ENCODE measurements at regions not wholly inside any gene's neighbourhood (a gene's known extent, or its start where the extent isn't known, plus 50 kb on each side); places are given as distances from the start of the nearest gene placed in this dataset.

DNA sequence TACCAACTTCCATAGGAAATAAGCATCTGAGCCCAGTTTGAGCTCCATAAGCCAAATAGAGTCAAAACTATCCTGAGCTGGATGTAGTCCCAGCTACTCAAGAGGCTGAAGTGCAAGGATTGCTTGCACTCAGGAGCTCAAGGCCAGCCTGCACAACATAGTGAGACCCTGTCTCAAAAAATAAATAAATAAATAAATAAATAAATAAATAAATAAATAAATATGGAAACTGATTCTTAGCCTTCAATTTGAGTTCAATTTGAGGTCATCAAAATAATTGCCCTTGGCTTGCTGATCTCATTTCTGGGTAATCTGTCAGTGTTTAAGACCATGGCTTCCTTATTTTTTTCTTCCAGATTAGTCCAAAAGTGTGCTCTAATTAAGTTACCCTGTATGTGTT is 184.9 kb upstream of the CDH20 start:
- intact Hi-C loops (cut with DNase I): no loop called here
- Histone ChIP-seq H3K27ac (no peak overlapping the region), H3K4me1 (no peaks in the 10 kb centered on the region), H3K4me3 (no peak overlapping the region), H3K36me3 (no peaks in the 10 kb centered on the region), H3K27me3 (no peaks in the 10 kb centered on the region), H3K9me3 (no peaks in the 10 kb centered on the region)
- DNase-seq (no peak), ATAC-seq (no peak)
- no peak for TF ChIP-seq POLR2A (IDR thresholded peaks at IDR 0.05)
- TF ChIP-seq, protein P1, sequence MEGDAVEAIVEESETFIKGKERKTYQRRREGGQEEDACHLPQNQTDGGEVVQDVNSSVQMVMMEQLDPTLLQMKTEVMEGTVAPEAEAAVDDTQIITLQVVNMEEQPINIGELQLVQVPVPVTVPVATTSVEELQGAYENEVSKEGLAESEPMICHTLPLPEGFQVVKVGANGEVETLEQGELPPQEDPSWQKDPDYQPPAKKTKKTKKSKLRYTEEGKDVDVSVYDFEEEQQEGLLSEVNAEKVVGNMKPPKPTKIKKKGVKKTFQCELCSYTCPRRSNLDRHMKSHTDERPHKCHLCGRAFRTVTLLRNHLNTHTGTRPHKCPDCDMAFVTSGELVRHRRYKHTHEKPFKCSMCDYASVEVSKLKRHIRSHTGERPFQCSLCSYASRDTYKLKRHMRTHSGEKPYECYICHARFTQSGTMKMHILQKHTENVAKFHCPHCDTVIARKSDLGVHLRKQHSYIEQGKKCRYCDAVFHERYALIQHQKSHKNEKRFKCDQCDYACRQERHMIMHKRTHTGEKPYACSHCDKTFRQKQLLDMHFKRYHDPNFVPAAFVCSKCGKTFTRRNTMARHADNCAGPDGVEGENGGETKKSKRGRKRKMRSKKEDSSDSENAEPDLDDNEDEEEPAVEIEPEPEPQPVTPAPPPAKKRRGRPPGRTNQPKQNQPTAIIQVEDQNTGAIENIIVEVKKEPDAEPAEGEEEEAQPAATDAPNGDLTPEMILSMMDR (IDR thresholded peaks at IDR 0.05): no peak

DNA sequence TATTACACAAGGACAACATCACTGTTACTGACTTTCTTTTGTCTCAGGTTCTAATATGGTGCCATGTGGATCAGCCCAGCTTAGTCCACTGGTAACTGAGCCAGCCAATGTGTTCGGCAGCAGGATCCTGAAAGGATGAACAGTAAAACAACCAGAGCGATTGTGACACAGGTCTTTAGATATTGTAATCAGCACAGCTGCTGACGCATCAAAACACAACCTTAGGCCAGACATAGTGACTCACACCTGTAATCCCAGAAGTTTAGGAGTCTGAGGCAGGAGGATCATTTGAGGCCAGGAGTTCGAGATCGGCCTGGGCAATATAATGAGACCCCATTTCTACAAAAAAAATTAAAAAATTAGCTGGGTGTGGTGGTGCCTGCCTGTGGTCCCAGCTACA is 183.4 kb upstream of the CDH20 start:
- TF ChIP-seq, protein P1 (IDR thresholded peaks at IDR 0.05): no peak
- TF ChIP-seq POLR2A (IDR thresholded peaks at IDR 0.05): no peak

DNA sequence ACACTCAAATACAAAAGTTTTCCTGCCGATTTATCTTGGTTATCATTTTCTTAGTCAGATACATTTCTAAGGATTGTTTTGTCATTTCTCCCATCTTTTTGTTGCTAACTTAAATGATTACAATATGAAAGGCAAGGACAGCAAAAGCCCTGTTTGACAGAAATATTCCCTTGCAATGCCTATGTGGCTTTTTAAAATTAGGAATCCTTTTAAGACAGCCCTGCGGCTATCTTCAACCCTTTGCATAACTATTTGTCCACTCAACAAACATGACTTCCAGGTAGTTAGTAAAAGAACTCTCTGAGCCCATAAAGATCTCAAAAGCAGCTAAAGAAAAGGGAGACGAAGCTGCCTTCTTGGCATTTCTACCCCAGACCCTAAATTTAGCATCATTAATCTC is 179.7 kb upstream of the CDH20 start:
- WGBS (ENCODE audit: insufficient coverage, low coverage, low lambda C conversion rate, missing lambda C conversion rate): 57% methylated on average over 3 of the region's 3 CpGs
- no peak overlapping the region for H3K27ac ChIP-seq
- H3K4me1 ChIP-seq: no peaks in the 10 kb centered on the region
- ATAC-seq (no peak), DNase-seq (no peak)
- H3K36me3 ChIP-seq: no peaks in the 10 kb centered on the region
- H3K9me3 ChIP-seq: no peaks in the 10 kb centered on the region
- no peak overlapping the region for H3K4me3 ChIP-seq
- intact Hi-C loops (cut with DNase I): no loop called here
- TF ChIP-seq POLR2A (IDR thresholded peaks at IDR 0.05): no peak
- TF ChIP-seq, protein P1 (IDR thresholded peaks at IDR 0.05): no peak
- no peaks in the 10 kb centered on the region for H3K27me3 ChIP-seq

More for the DNA sequence above, 183.4 kb upstream of the CDH20 start:
- Histone ChIP-seq H3K4me3 (no peak overlapping the region), H3K36me3 (no peaks in the 10 kb centered on the region), H3K9me3 (no peaks in the 10 kb centered on the region), H3K27me3 (no peaks in the 10 kb centered on the region), H3K27ac (no peak overlapping the region), H3K4me1 (no peaks in the 10 kb centered on the region)
- ATAC-seq (no peak), DNase-seq (no peak)
- 72% methylated on average over 5 of the region's 5 CpGs for WGBS (ENCODE audit: insufficient coverage, low coverage, low lambda C conversion rate, missing lambda C conversion rate)
- intact Hi-C loops (cut with DNase I): no loop called here

DNA sequence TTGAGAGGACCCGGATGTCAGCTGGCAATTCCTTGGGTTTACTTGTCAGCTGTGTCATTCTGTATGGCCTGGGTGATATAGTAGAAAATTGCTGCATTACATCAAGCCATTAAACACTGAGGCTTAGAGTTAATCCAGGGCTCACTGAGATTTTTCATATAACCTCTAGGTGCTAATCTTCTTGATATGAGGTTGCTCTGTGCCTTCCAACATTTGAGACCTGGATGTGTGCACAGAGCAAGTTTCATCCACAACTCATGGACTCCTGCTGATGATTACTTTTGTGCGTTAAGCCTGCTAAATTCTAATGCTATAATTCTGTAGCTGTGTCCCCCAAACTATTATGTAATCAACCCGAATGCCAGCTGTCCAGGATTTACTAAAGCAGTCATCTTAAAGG is 178.4 kb upstream of the CDH20 start:
- Histone ChIP-seq H3K9me3 (no peaks in the 10 kb centered on the region), H3K4me3 (no peak overlapping the region), H3K27me3 (no peaks in the 10 kb centered on the region), H3K27ac (no peak overlapping the region), H3K4me1 (no peaks in the 10 kb centered on the region), H3K36me3 (no peaks in the 10 kb centered on the region)
- no peak for DNase-seq
- ATAC-seq: no peak
- intact Hi-C loops (cut with DNase I): no loop called here
- WGBS (ENCODE audit: insufficient coverage, low coverage, low lambda C conversion rate, missing lambda C conversion rate): 55% methylated on average over 3 of the region's 3 CpGs
- TF ChIP-seq POLR2A (IDR thresholded peaks at IDR 0.05): no peak
- TF ChIP-seq, protein P1 (IDR thresholded peaks at IDR 0.05): no peak

DNA sequence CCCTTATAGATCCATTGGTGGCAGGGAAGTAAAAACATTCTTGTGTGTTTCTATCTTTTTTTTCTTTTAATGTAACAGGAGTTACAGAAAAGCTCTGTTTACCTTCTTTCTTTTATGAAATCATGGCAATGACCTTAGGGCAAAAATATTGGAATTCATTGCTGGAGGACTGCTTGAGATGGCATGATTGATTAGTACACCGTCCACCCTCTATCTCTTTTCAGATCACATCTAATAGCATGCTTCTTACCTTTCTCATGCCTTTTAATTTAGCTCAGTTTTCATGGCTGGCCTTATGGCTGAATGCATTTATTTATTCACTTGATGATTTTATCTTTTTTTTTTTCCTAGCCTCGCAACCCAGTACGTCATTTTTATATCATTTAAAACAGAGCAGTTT is 177.6 kb upstream of the CDH20 start:
- no peak for TF ChIP-seq POLR2A (IDR thresholded peaks at IDR 0.05)
- TF ChIP-seq, protein P1 (IDR thresholded peaks at IDR 0.05): no peak
- Histone ChIP-seq H3K27me3 (no peaks in the 10 kb centered on the region), H3K4me1 (no peaks in the 10 kb centered on the region), H3K9me3 (no peaks in the 10 kb centered on the region), H3K36me3 (no peaks in the 10 kb centered on the region), H3K27ac (no peak overlapping the region), H3K4me3 (no peak overlapping the region)
- intact Hi-C loops (cut with DNase I): no loop called here
- DNase-seq: no peak
- WGBS (ENCODE audit: insufficient coverage, low coverage, low lambda C conversion rate, missing lambda C conversion rate): 45% methylated on average over 3 of the region's 3 CpGs
- no peak for ATAC-seq
